Midbrain (tissue), 1 donor: ENCODE measurements at regions not wholly inside any gene's neighbourhood (a gene's known extent, or its start where the extent isn't known, plus 50 kb on each side); places are given as distances from the start of the nearest gene placed in this dataset.

Experiments used
- DNase-seq: peaks from one replicate; lab custom pipeline; 2025; lab: John Stamatoyannopoulos, UW

GRCh38 chr14:22338917-22339715 lies 249.9 kb downstream of the DAD1 start:
- DNase-seq: no peak

- no peak for DNase-seq
These were observed 250.6 kb downstream of the DAD1 start for GRCh38 chr14:22338381-22338780.

GRCh38 chr14:22337938-22338337 lies 251.1 kb downstream of the DAD1 start:
- no peak for DNase-seq

GRCh38 chr14:22337521-22337920 lies 251.5 kb downstream of the DAD1 start:
- no peak for DNase-seq

- no peak for DNase-seq
These were observed 253.0 kb downstream of the DAD1 start for GRCh38 chr14:22336031-22336430.

- no peak for DNase-seq
These were observed 254.4 kb downstream of the DAD1 start for GRCh38 chr14:22334627-22335026.

GRCh38 chr14:22334275-22334577 lies 254.8 kb downstream of the DAD1 start:
- DNase-seq: no peak

GRCh38 chr14:22333422-22334274 lies 255.4 kb downstream of the DAD1 start:
- peak; percentile 5 for DNase-seq

GRCh38 chr14:22332686-22333421 lies 256.2 kb downstream of the DAD1 start:
- no peak for DNase-seq

- DNase-seq: no peak
These were observed 259.7 kb downstream of the DAD1 start for GRCh38 chr14:22329371-22329770.

- no peak for DNase-seq
These were observed 263.2 kb downstream of the DAD1 start for GRCh38 chr14:22325676-22326400.

- no peak for DNase-seq
These were observed 268.7 kb downstream of the DAD1 start for GRCh38 chr14:22320362-22320750.

GRCh38 chr14:22319526-22320361 lies 269.3 kb downstream of the DAD1 start:
- peak; percentile 63 for DNase-seq

- no peak for DNase-seq
These were observed 270.1 kb downstream of the DAD1 start for GRCh38 chr14:22318951-22319350.

- no peak for DNase-seq
These were observed 272.6 kb downstream of the DAD1 start for GRCh38 chr14:22316473-22316872.

GRCh38 chr14:22315336-22315735 lies 273.7 kb downstream of the DAD1 start:
- no peak for DNase-seq

- peak; percentile 81 for DNase-seq
These were observed 274.7 kb downstream of the DAD1 start for GRCh38 chr14:22314183-22314820.

- no peak for DNase-seq
These were observed 275.7 kb downstream of the DAD1 start for GRCh38 chr14:22313172-22313801.

- no peak for DNase-seq
These were observed 277.4 kb downstream of the DAD1 start for GRCh38 chr14:22311636-22312035.

- DNase-seq: no peak
These were observed 283.4 kb downstream of the DAD1 start for GRCh38 chr14:22305607-22306006.
